HCT116 (cell line): ENCODE measurements at regions not wholly inside any gene's neighbourhood (a gene's known extent, or its start where the extent isn't known, plus 50 kb on each side); places are given as distances from the start of the nearest gene placed in this dataset.

ENCODE experiments used
- ATAC-seq: fragments of 200-7000 bp; cut with Tn5 transposase; 2 replicates; pipeline ENCODE4 v1.9.1; 2020; ENCODE audit warnings: mild to moderate bottlenecking, moderate library complexity
- BruUV-seq: library from RNA; stranded (reverse); fragments of 400-500 nt; replicated peaks from 2 replicates; lab custom pipeline; 2021; lab: Mats Ljungman, UMichigan
- CTCF ChIA-PET: fragments of 300-600 bp; sonication (Branson Sonifier 250); formaldehyde crosslinking; loops from one replicate; lab custom pipeline; 2021; ENCODE audit warnings: antibody characterized with exemption; lab: Charles Lee
- POLR2A ChIA-PET: fragments of 300-600, 350-600 bp; sonication (Branson Sonifier 250); formaldehyde crosslinking; loops from one replicate; lab custom pipeline; 2021; ENCODE audit warnings: antibody characterized with exemption; lab: Charles Lee
- RAD21 ChIA-PET, 2 experiments: fragments of 300-600 bp; sonication (Branson Sonifier 250); formaldehyde crosslinking; loops; one replicate each; lab custom pipeline; 2023; ENCODE audit warnings: low total read pairs in 2 of 2; ENCODE audit not compliant: uncharacterized antibody in 2 of 2, unreplicated experiment in 2 of 2, low non-redundant PET in 1 of 2; lab: Charles Lee
- DNase-seq: peaks from one replicate; pipeline ENCODE4 v3.0.0-alpha.2; 2010; ENCODE audit warnings: low read depth, low spot score
- H2AFZ ChIP-seq: fragments of 200-600 bp; shearing (Covaris generic), sonication (generic); 2 replicates; pipeline ENCODE4 v1.6.1; 2017; ENCODE audit warnings: low read depth, mixed run types, mixed read lengths, antibody characterized with exemption, low read length; ENCODE audit not compliant: poor library complexity, severe bottlenecking
- H3K27ac ChIP-seq: 2 replicates; pipeline ENCODE4 v1.5.1; 2012; ENCODE audit warnings: low read depth, low read length
- H3K27me3 ChIP-seq: fragments of 200-600 bp; sonication (generic); 2 replicates; pipeline ENCODE4 v1.6.1; 2016; ENCODE audit warnings: mixed run types, low read length, mixed read lengths; ENCODE audit not compliant: insufficient read depth
- H3K36me3 ChIP-seq, 2 experiments: fragments of 200-500 bp in 1 of 2; fragments of 200-600 bp in 1 of 2; sonication (Bioruptor generic) in 1 of 2; sonication (generic) in 1 of 2; 2 replicates each; pipeline versions ENCODE4 v1.5.1 to v1.6.1; 2014 to 2016; ENCODE audit warnings: low read length in 2 of 2, inconsistent platforms in 1 of 2, mixed read lengths in 1 of 2, mixed run types in 1 of 2; ENCODE audit not compliant: insufficient read depth in 2 of 2, control insufficient read depth in 1 of 2
- H3K4me1 ChIP-seq, 2 experiments: fragments of 200-600 bp in 1 of 2; sonication (generic) in 1 of 2; 2 replicates each; pipeline versions ENCODE4 v1.5.1 to v1.6.1; 2012 to 2017; ENCODE audit warnings: low read length in 2 of 2, inconsistent platforms in 1 of 2, mild to moderate bottlenecking in 1 of 2, mixed read lengths in 1 of 2, mixed run types in 1 of 2, moderate library complexity in 1 of 2; ENCODE audit not compliant: insufficient read depth in 2 of 2, control insufficient read depth in 1 of 2
- H3K4me2 ChIP-seq: fragments of 200-600 bp; sonication (generic); 2 replicates; pipeline ENCODE4 v1.6.1; 2017; ENCODE audit warnings: mixed run types, low read length, mixed read lengths
- H3K4me3 ChIP-seq, 2 experiments: fragments of 200-600 bp in 1 of 2; sonication (generic) in 1 of 2; replicated peaks in 1 of 2; 2 replicates each; pipeline ENCODE4 v1.5.1; 2011 to 2016; ENCODE audit warnings: low read length in 2 of 2, control low read depth in 1 of 2, low read depth in 1 of 2, mild to moderate bottlenecking in 1 of 2, mixed read lengths in 1 of 2, mixed run types in 1 of 2
- H3K79me2 ChIP-seq: fragments of 200-600 bp; sonication (generic); 2 replicates; pipeline ENCODE4 v1.6.1; 2017; ENCODE audit warnings: mild to moderate bottlenecking, mixed run types, low read length, moderate library complexity, mixed read lengths; ENCODE audit not compliant: insufficient read depth
- H3K9ac ChIP-seq: fragments of 200-600 bp; sonication (generic); 2 replicates; pipeline ENCODE4 v1.6.1; 2016; ENCODE audit warnings: low read length, mixed read lengths
- H3K9me2 ChIP-seq: fragments of 200-600 bp; sonication (generic), shearing (Covaris generic); 2 replicates; pipeline ENCODE4 v1.6.1; 2017; ENCODE audit warnings: mixed run types, mild to moderate bottlenecking, moderate library complexity; ENCODE audit not compliant: insufficient read depth
- H3K9me3 ChIP-seq, 2 experiments: fragments of 200-500 bp in 1 of 2; fragments of 200-600 bp in 1 of 2; sonication (Bioruptor generic) in 1 of 2; sonication (generic) in 1 of 2; 2 replicates each; pipeline ENCODE4 v1.6.1; 2014 to 2017; ENCODE audit warnings: low read length in 2 of 2, mixed read lengths in 2 of 2, inconsistent platforms in 1 of 2, low read depth in 1 of 2, mild to moderate bottlenecking in 1 of 2, mixed run types in 1 of 2, moderate library complexity in 1 of 2; ENCODE audit not compliant: control insufficient read depth in 1 of 2, insufficient read depth in 1 of 2
- H4K20me1 ChIP-seq: fragments of 200-600 bp; sonication (generic), shearing (Covaris generic); 2 replicates; pipeline ENCODE4 v1.6.1; 2017; ENCODE audit warnings: mixed run types, mild to moderate bottlenecking, moderate library complexity; ENCODE audit not compliant: insufficient read depth
- CEBPB ChIP-seq: IDR thresholded peaks from 2 replicates; pipeline ENCODE4 v1.6.1; 2012; ENCODE audit warnings: low read depth
- CTCF ChIP-seq, 3 experiments: fragments of 200-600 bp in 1 of 3; sonication (generic) in 1 of 3; IDR thresholded peaks in 2 of 3; conservative IDR thresholded peaks in 1 of 3; 2 replicates each; pipeline ENCODE4 v1.5.1; 2012 to 2017; ENCODE audit warnings: low read depth in 2 of 3, low read length in 2 of 3, antibody characterized with exemption in 1 of 3, borderline replicate concordance in 1 of 3, control low read depth in 1 of 3, mild to moderate bottlenecking in 1 of 3, mixed read lengths in 1 of 3, mixed run types in 1 of 3, moderate library complexity in 1 of 3; ENCODE audit not compliant: insufficient read depth in 1 of 3
- EGR1 ChIP-seq: IDR thresholded peaks from 2 replicates; pipeline ENCODE4 v1.6.1; 2012; ENCODE audit warnings: low read depth
- JUND ChIP-seq: IDR thresholded peaks from 2 replicates; pipeline ENCODE4 v1.6.1; 2012
- RAD21 ChIP-seq: IDR thresholded peaks from 2 replicates; pipeline ENCODE4 v1.6.1; 2012; ENCODE audit warnings: low read depth, mild to moderate bottlenecking
- TCF7L2 ChIP-seq: IDR thresholded peaks from 2 replicates; pipeline ENCODE4 v1.7.0; 2011; ENCODE audit warnings: borderline replicate concordance, inconsistent platforms; ENCODE audit not compliant: insufficient read depth, insufficient read length; ENCODE audit errors: extremely low read depth
- ZNF274 ChIP-seq: fragments of 200-500 bp; sonication (Bioruptor generic); IDR thresholded peaks from 2 replicates; pipeline ENCODE4 v1.6.1; 2014; ENCODE audit warnings: mild to moderate bottlenecking, low read depth, low read length, inconsistent platforms
- intact Hi-C: fragments of 100-400 bp; cut with micrococcal nuclease; formaldehyde crosslinking; loops from 2 replicates; pipeline ENCODE4 v1.10.0; 2022
- TF ChIP-seq, protein P1 (sequence below): IDR thresholded peaks from 2 replicates; pipeline ENCODE4 v1.6.1; 2012

- H3K4me2 ChIP-seq, result no peak overlapping the region
- ATAC-seq (no peak), DNase-seq (no peak)
- ChIA-PET POLR2A (no interaction called here), RAD21 (no interaction called here), CTCF (no interaction called here)
- no peak for TF ChIP-seq EGR1
- no peak for TF ChIP-seq TCF7L2
- TF ChIP-seq JUND, result no peak
- intact Hi-C loops, result no loop called here
- no TSS peak for BruUV-seq
- no peaks in the 10 kb centered on the region for H3K79me2 ChIP-seq
- no peak overlapping the region for H3K9ac ChIP-seq
- H3K4me3 ChIP-seq, result no peak overlapping the region
- no peak overlapping the region for H2AFZ ChIP-seq
- no peaks in the 10 kb centered on the region for H4K20me1 ChIP-seq
- H3K36me3 ChIP-seq, result no peaks in the 10 kb centered on the region
- no peak overlapping the region for H3K27ac ChIP-seq
- H3K9me2 ChIP-seq, result no peaks in the 10 kb centered on the region
- H3K9me3 ChIP-seq, result no peaks in the 10 kb centered on the region
- H3K27me3 ChIP-seq, result peaks cover 7% of the 10 kb centered on the region; the same call in 1 of the 2 replicates
- no peaks in the 10 kb centered on the region for H3K4me1 ChIP-seq
Measured at GRCh38 chr3:59265566-59265965, 215.7 kb upstream of the CFAP20DC start.

DNA sequence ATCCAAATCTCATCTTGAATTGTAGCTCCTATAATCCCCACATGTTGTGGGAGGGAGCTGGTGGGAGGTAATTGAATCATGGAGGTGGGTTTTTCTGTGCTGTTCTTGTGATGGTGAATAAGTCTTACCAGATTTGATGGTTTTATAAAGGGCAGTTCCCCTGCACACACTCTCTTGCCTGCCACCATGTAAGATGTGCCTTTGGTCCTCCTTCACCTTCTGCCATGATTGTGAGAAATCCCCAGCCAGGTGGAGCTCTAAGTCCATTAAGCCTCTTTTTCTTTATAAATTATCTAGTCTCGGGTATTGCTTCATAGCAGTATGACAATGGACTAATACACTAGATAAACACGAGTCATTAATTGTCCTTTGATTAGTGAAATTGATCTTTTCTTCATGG, 214.5 kb upstream of the CFAP20DC start:
- no peaks in the 10 kb centered on the region for H4K20me1 ChIP-seq
- H3K79me2 ChIP-seq, result no peaks in the 10 kb centered on the region
- no peaks in the 10 kb centered on the region for H3K36me3 ChIP-seq
- H3K9me3 ChIP-seq, result no peaks in the 10 kb centered on the region
- H3K4me3 ChIP-seq, result no peak overlapping the region
- ChIA-PET CTCF (no interaction called here), RAD21 (no interaction called here), POLR2A (no interaction called here)
- no peaks in the 10 kb centered on the region for H3K4me1 ChIP-seq
- H3K27me3 ChIP-seq, result peaks cover 7% of the 10 kb centered on the region; the same call in 1 of the 2 replicates
- no peak overlapping the region for H2AFZ ChIP-seq
- H3K9me2 ChIP-seq, result no peaks in the 10 kb centered on the region
- H3K27ac ChIP-seq, result no peak overlapping the region
- DNase-seq (no peak), ATAC-seq (no peak)
- BruUV-seq, result no TSS peak
- H3K4me2 ChIP-seq, result no peak overlapping the region
- no peak overlapping the region for H3K9ac ChIP-seq
- intact Hi-C loops, result no loop called here
- TF ChIP-seq CTCF (IDR thresholded peaks at IDR 0.05 in 2 of 3, conservative IDR thresholded peaks at IDR 0.05 in 1 of 3; ENCODE audit: borderline replicate concordance in 1 of 3, insufficient read depth in 1 of 3, low read depth in 2 of 3, low read length in 2 of 3) (0 out of 6 replicates have a peak, but pooled peaks of 1 of the 3 experiments have one; percentile 5), ZNF274 (no peak), CEBPB (no peak), RAD21 (peak; percentile 39; the same call in 1 of the 2 replicates)
- TF ChIP-seq, protein P1, sequence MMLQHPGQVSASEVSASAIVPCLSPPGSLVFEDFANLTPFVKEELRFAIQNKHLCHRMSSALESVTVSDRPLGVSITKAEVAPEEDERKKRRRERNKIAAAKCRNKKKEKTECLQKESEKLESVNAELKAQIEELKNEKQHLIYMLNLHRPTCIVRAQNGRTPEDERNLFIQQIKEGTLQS, result no peak
